B cell (primary cell): ENCODE measurements at regions not wholly inside any gene's neighbourhood (a gene's known extent, or its start where the extent isn't known, plus 50 kb on each side); places are given as distances from the start of the nearest gene placed in this dataset.

ENCODE experiments used
- CTCF ChIP-seq: fragments of 200-600 bp; IDR thresholded peaks from one replicate; pipeline ENCODE4 v1.8.0; 2022; ENCODE audit warnings: antibody characterized with exemption, mild to moderate bottlenecking
- EZH2 ChIP-seq: IDR thresholded peaks from 2 replicates; pipeline ENCODE4 v1.6.1; 2012; ENCODE audit warnings: borderline replicate concordance, low read depth, mild to moderate bottlenecking, moderate library complexity, low read length; ENCODE audit not compliant: insufficient read depth, poor library complexity, severe bottlenecking

DNA sequence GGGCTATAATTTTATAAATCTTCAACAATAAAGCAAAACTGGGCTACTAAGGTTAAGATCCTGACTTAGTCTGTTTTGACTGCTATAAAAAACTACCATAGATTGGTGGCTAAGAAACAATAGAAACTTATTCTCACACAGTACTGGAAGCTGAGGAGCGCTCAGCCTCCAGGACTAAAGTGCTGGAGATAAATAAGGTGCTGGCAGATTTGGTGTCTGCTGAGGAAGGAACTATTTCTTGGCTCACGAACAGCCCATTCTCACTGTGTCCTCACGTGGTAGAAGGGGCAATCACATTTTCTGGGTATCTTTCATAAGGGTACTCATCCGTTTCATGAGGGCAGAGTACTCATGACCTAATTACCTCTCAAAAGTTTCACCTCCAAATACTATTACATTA lies 166.8 kb upstream of the CBLB start:
- TF ChIP-seq CTCF (no peak), EZH2 (no peak)
